ENCODE measurements at regions not wholly inside any gene's neighbourhood (a gene's known extent, or its start where the extent isn't known, plus 50 kb on each side); places are given as distances from the start of the nearest gene placed in this dataset.

- TF ChIP-seq, protein P1, sequence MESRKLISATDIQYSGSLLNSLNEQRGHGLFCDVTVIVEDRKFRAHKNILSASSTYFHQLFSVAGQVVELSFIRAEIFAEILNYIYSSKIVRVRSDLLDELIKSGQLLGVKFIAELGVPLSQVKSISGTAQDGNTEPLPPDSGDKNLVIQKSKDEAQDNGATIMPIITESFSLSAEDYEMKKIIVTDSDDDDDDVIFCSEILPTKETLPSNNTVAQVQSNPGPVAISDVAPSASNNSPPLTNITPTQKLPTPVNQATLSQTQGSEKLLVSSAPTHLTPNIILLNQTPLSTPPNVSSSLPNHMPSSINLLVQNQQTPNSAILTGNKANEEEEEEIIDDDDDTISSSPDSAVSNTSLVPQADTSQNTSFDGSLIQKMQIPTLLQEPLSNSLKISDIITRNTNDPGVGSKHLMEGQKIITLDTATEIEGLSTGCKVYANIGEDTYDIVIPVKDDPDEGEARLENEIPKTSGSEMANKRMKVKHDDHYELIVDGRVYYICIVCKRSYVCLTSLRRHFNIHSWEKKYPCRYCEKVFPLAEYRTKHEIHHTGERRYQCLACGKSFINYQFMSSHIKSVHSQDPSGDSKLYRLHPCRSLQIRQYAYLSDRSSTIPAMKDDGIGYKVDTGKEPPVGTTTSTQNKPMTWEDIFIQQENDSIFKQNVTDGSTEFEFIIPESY (IDR thresholded peaks at IDR 0.05; ENCODE audit: extremely low read depth, insufficient replicate concordance, low read length), result no peak
- TF ChIP-seq ZNF274 (IDR thresholded peaks at IDR 0.05; ENCODE audit: low read depth, low read length) (no peak), ZFX (IDR thresholded peaks at IDR 0.05) (no peak), ATF3 (IDR thresholded peaks at IDR 0.05) (no peak), REST (IDR thresholded peaks at IDR 0.05; ENCODE audit: low read depth) (no peak), POLR2AphosphoS5 (IDR thresholded peaks at IDR 0.05; ENCODE audit: low read depth, low read length) (no peak), ELF1 (IDR thresholded peaks at IDR 0.05; ENCODE audit: borderline replicate concordance, low read depth) (no peak), TCF7L2 (IDR thresholded peaks at IDR 0.05; ENCODE audit: borderline replicate concordance, extremely low read depth, insufficient read depth, insufficient read length) (no peak), FOSL1 (IDR thresholded peaks at IDR 0.05; ENCODE audit: low read depth) (no peak)
- H3K79me2 ChIP-seq (ENCODE audit: insufficient read depth, low read length), result no peaks in the 10 kb centered on the region
- H2AFZ ChIP-seq (ENCODE audit: low read depth, low read length, poor library complexity, severe bottlenecking), result no peak overlapping the region
- H3K36me3 ChIP-seq (ENCODE audit: control insufficient read depth in 1 of 2, insufficient read depth in 2 of 2, low read length in 2 of 2), result no peaks in the 10 kb centered on the region
- no peak overlapping the region for H3K4me2 ChIP-seq (ENCODE audit: low read length)
- no peak overlapping the region for H3K9ac ChIP-seq (ENCODE audit: low read length)
- no peaks in the 10 kb centered on the region for H3K9me2 ChIP-seq (ENCODE audit: insufficient read depth)
- BruUV-seq (replicated peaks), result no TSS peak
- ATAC-seq (no peak), DNase-seq (ENCODE audit: low read depth, low spot score) (no peak)
- intact Hi-C loops (cut with micrococcal nuclease), result no loop called here
- H3K27me3 ChIP-seq (ENCODE audit: insufficient read depth, low read length), result no peaks in the 10 kb centered on the region
- ChIA-PET CTCF (no interaction called here), POLR2A (no interaction called here), RAD21 (ENCODE audit: low non-redundant PET in 1 of 2, low total read pairs in 2 of 2, uncharacterized antibody in 2 of 2, unreplicated experiment in 2 of 2) (no interaction called here)
- H4K20me1 ChIP-seq (ENCODE audit: insufficient read depth), result no peaks in the 10 kb centered on the region
- H3K27ac ChIP-seq (ENCODE audit: low read depth, low read length), result no peak overlapping the region
- H3K4me3 ChIP-seq (replicated peaks in 1 of 2; ENCODE audit: low read depth in 1 of 2, low read length in 2 of 2), result no peak overlapping the region
- no peaks in the 10 kb centered on the region for H3K4me1 ChIP-seq (ENCODE audit: control insufficient read depth in 1 of 2, insufficient read depth in 2 of 2, low read length in 2 of 2)
- H3K9me3 ChIP-seq (ENCODE audit: control insufficient read depth in 1 of 2, insufficient read depth in 1 of 2, low read depth in 1 of 2, low read length in 2 of 2), result peaks cover 0 to 9% of the 10 kb centered on the region in 2 experiments; a peak in 2 of 4 replicates
Observed at GRCh38 chr18:73940721-73941120, 206.9 kb downstream of the FBXO15 start.
